HEK293T (cell line): ENCODE measurements at regions not wholly inside any gene's neighbourhood (a gene's known extent, or its start where the extent isn't known, plus 50 kb on each side); places are given as distances from the start of the nearest gene placed in this dataset.

Experiments
- BHLHE40 ChIP-seq: fragments of 450-650 bp; IDR thresholded peaks from 2 replicates; pipeline ENCODE4 v1.6.1; 2016; ENCODE audit warnings: mild to moderate bottlenecking, moderate library complexity, borderline replicate concordance
- CTBP1 ChIP-seq: fragments of 450-650 bp; IDR thresholded peaks from 2 replicates; pipeline ENCODE4 v1.6.1; 2016; ENCODE audit warnings: borderline replicate concordance
- ELF4 ChIP-seq: fragments of 450-650 bp; IDR thresholded peaks from 2 replicates; pipeline ENCODE4 v1.6.1; 2017; ENCODE audit warnings: antibody characterized with exemption
- FOXK2 ChIP-seq: fragments of 450-650 bp; IDR thresholded peaks from 2 replicates; pipeline ENCODE4 v1.6.1; 2016; ENCODE audit warnings: mild to moderate bottlenecking
- PKNOX1 ChIP-seq: fragments of 450-650 bp; IDR thresholded peaks from 2 replicates; pipeline ENCODE4 v1.6.1; 2016
- SP1 ChIP-seq: fragments of 450-650 bp; IDR thresholded peaks from 2 replicates; pipeline ENCODE4 v1.6.1; 2017

GRCh38 chr15:81547521-81548132, 173.6 kb upstream of the TMC3 start:
- TF ChIP-seq SP1, result no peak
- TF ChIP-seq CTBP1, result no peak
- TF ChIP-seq FOXK2, result no peak
- no peak for TF ChIP-seq BHLHE40
- TF ChIP-seq ELF4, result no peak
- TF ChIP-seq PKNOX1, result no peak
